Activated CD8-positive, alpha-beta memory T cell treated with anti-CD3 and anti-CD28 coated beads, Interleukin-2, amount 10 ng/mL, durations not matched to agents 7 days and 5 days (primary cell): ENCODE measurements at regions not wholly inside any gene's neighbourhood (a gene's known extent, or its start where the extent isn't known, plus 50 kb on each side); places are given as distances from the start of the nearest gene placed in this dataset.

Source experiments
- ATAC-seq: fragments of 150-1000 bp; cut with Tn5 transposase; one replicate; pipeline ENCODE4 v1.10.0; 2021; ENCODE audit warnings: moderate library complexity
- CTCF ChIA-PET: fragments of 350-600 bp; sonication (Branson Sonifier 250); formaldehyde crosslinking; loops from one replicate; lab custom pipeline; 2021; ENCODE audit warnings: antibody characterized with exemption; lab: Charles Lee
- DNase-seq: peaks from one replicate; pipeline ENCODE4 v3.0.0-alpha.2; 2020
- H3K27ac Mint-ChIP-seq: one replicate; pipeline ENCODE4 v1.8.0; 2021; ENCODE audit warnings: mild to moderate bottlenecking, mixed read lengths
- H3K27me3 Mint-ChIP-seq: one replicate; pipeline ENCODE4 v1.8.0; 2021; ENCODE audit warnings: mixed read lengths
- H3K36me3 Mint-ChIP-seq: one replicate; pipeline ENCODE4 v1.8.0; 2021; ENCODE audit warnings: mild to moderate bottlenecking, mixed read lengths
- H3K4me1 Mint-ChIP-seq: one replicate; pipeline ENCODE4 v1.8.0; 2021; ENCODE audit warnings: mixed read lengths
- H3K4me3 Mint-ChIP-seq: one replicate; pipeline ENCODE4 v1.8.0; 2021; ENCODE audit warnings: mild to moderate bottlenecking, moderate library complexity, mixed read lengths
- H3K9me3 Mint-ChIP-seq: one replicate; pipeline ENCODE4 v1.8.0; 2022; ENCODE audit warnings: low read depth, mixed read lengths

DNA sequence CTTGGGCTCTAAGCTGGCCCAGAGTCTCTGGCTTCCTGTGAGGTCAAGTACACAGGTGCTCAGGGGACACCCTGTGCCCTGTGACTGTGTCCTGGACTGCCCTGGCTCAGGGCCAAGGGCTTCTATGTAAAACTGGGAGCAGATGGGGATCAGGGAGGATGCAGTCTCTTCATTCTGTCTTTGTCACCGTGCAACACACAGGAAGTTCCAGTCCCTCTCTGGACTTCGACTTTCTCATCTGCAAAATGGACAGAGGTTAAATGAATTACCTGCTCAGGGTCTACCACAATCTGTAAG, 61.9 kb upstream of the TLE3 start:
- Mint-ChIP-seq H3K9me3 (no peaks in the 10 kb centered on the region), H3K4me1 (no peaks in the 10 kb centered on the region), H3K4me3 (no peak overlapping the region), H3K27me3 (peaks cover 19% of the 10 kb centered on the region), H3K27ac (no peak overlapping the region), H3K36me3 (no peaks in the 10 kb centered on the region)
- CTCF ChIA-PET, result no interaction called here
- no peak for ATAC-seq
- DNase-seq, result no peak

GRCh38 chr15:70159001-70159712, 61.4 kb upstream of the TLE3 start:
- Mint-ChIP-seq H3K9me3 (no peaks in the 10 kb centered on the region), H3K36me3 (no peaks in the 10 kb centered on the region), H3K4me1 (no peaks in the 10 kb centered on the region), H3K27ac (no peak overlapping the region), H3K27me3 (peaks cover 19% of the 10 kb centered on the region), H3K4me3 (no peak overlapping the region)
- ATAC-seq, result no peak
- DNase-seq, result no peak
- CTCF ChIA-PET, result no interaction called here

- H3K36me3 Mint-ChIP-seq, result no peaks in the 10 kb centered on the region
- H3K27ac Mint-ChIP-seq, result no peak overlapping the region
- CTCF ChIA-PET, result no interaction called here
- no peak overlapping the region for H3K4me3 Mint-ChIP-seq
- H3K4me1 Mint-ChIP-seq, result no peaks in the 10 kb centered on the region
- DNase-seq (no peak), ATAC-seq (no peak)
- peaks cover 21% of the 10 kb centered on the region for H3K27me3 Mint-ChIP-seq
- H3K9me3 Mint-ChIP-seq, result no peaks in the 10 kb centered on the region
Observed at GRCh38 chr15:70158309-70159000, 60.7 kb upstream of the TLE3 start.

DNA sequence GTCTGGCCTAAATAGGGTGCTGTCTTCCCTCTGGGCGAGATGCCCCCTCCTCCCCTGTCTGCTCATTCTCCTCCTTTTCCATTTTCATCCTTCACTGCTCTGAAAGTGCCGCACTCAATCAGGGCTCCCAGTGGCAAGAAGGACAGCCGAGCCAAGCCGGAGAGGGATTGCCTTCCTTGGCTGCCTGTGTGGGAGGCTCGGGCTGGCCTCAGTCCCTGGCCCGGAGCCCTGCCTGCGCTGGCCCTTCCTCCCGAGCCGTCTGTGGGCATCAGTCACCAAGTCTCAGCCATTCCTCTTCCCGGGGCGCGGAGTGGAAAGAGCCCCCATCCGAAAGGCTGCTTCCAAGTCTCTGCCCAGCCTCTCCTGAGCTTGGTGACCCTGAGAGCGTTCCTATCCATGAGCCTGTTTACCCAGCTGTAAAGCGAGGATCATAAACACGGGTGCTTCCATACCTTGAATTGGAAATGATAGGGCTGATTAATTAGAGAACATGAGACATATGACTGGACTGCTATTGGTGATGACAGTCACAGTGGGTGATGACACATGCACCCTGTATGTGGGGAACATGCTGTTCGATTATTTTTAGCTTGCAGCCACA, 59.1 kb upstream of the TLE3 start:
- ATAC-seq, result no peak
- CTCF ChIA-PET, result no interaction called here
- no peaks in the 10 kb centered on the region for H3K9me3 Mint-ChIP-seq
- no peak overlapping the region for H3K27ac Mint-ChIP-seq
- DNase-seq, result no peak
- H3K4me3 Mint-ChIP-seq, result no peak overlapping the region
- H3K36me3 Mint-ChIP-seq, result no peaks in the 10 kb centered on the region
- H3K27me3 Mint-ChIP-seq, result peaks cover 25% of the 10 kb centered on the region
- H3K4me1 Mint-ChIP-seq, result peaks cover 6% of the 10 kb centered on the region

GRCh38 chr15:70154718-70155347, 57.1 kb upstream of the TLE3 start:
- no peak for DNase-seq
- Mint-ChIP-seq H3K27me3 (peaks cover 31% of the 10 kb centered on the region), H3K4me1 (peaks cover 8% of the 10 kb centered on the region), H3K9me3 (no peaks in the 10 kb centered on the region), H3K36me3 (no peaks in the 10 kb centered on the region), H3K27ac (no peak overlapping the region), H3K4me3 (no peak overlapping the region)
- ATAC-seq, result no peak
- CTCF ChIA-PET, result interaction anchor here (0.6 kb wide), 1 partner anchor 256 kb away, joined by 3 read pairs; no protein-coding TSS in a partner anchor

DNA sequence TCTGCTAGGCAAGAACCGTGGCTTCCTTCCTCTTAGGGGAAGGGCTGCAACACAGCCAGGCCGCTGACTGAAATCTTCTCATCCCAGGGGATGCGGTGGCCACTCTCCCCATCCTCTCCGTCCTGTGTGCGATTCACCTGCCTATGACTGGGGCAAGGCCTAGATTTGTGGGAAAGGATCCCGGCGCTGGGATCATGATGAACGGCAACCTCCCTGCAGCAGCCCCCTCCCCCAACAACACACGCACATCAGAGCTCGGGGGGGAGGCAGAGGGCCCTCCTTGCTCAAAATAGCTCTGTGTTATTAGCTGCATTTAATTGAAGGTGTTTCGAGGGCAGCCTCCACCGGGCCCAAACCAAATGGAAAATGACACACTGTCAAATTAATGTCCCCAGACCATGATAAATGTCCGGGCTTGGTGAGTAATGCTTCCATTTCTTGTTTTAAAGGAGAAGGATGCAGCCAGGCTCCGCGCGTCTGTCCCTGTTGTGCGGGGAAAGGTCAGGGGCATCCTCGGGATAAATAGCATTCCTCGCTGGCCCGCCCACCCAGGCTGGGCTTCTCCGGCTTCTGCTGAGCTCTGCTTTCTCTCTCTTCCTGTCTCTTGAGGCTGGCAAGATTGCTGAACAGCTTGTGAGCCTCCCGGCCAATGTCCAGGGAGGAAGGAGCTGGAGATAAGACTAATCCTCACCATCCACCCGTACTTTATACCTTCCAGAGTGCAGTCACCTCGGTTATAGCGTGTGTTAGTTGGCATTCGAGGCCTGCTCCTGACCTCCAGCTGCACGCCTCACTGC, 56.4 kb upstream of the TLE3 start:
- Mint-ChIP-seq H3K9me3 (no peaks in the 10 kb centered on the region), H3K27me3 (peaks cover 38% of the 10 kb centered on the region), H3K4me3 (no peak overlapping the region), H3K4me1 (peaks cover 8% of the 10 kb centered on the region), H3K27ac (no peak overlapping the region), H3K36me3 (no peaks in the 10 kb centered on the region)
- DNase-seq, result no peak
- CTCF ChIA-PET, result no interaction called here
- no peak for ATAC-seq

DNA sequence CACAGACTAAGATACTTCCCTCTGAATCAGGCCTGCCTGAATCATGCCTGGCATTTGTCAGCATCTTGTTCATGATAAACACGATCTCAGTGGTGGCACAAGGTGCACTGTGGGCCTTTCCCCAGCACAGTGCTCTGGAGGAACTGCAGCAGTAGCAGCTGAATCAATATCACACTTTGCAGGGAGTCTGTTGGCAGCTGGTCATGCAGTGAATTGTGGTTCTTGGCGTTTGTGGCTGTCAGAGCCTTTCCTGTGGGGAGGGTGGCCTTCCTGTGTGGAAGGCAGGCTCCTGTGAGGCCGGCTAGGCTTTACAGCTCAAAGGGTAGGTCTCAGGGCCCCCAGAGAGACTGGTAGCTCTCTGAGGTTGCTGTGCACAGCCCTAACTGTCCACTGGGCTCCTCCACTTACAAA, 54.4 kb upstream of the TLE3 start:
- no peaks in the 10 kb centered on the region for H3K36me3 Mint-ChIP-seq
- H3K4me1 Mint-ChIP-seq, result peaks cover 11% of the 10 kb centered on the region
- no peaks in the 10 kb centered on the region for H3K9me3 Mint-ChIP-seq
- H3K27me3 Mint-ChIP-seq, result peaks cover 44% of the 10 kb centered on the region
- CTCF ChIA-PET, result no interaction called here
- H3K27ac Mint-ChIP-seq, result no peak overlapping the region
- no peak overlapping the region for H3K4me3 Mint-ChIP-seq
- no peak for DNase-seq
- ATAC-seq, result no peak

DNA sequence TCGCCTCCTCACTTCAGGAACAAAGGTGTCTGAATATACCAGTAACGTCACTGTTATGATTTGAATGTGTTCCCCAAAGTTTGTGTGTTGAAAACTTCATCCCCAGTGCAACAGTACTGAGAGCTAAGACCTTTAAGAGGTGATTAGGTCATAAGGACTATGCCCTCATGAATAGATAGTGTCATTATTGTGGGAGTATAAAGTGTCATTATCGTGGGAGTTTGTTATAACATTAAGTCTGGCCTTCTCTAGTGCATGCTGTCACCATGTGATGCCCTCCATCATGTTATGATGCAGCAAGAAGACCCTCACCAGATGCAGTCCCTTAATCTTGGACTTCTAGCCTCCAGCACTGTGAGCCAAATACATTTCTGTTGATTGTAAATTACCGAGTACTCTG, 53.7 kb upstream of the TLE3 start:
- Mint-ChIP-seq H3K36me3 (no peaks in the 10 kb centered on the region), H3K4me3 (no peak overlapping the region), H3K27ac (no peak overlapping the region), H3K9me3 (no peaks in the 10 kb centered on the region), H3K4me1 (peaks cover 11% of the 10 kb centered on the region), H3K27me3 (peaks cover 50% of the 10 kb centered on the region)
- CTCF ChIA-PET, result no interaction called here
- DNase-seq (no peak), ATAC-seq (no peak)

- Mint-ChIP-seq H3K36me3 (no peaks in the 10 kb centered on the region), H3K27me3 (peaks cover 54% of the 10 kb centered on the region), H3K27ac (no peak overlapping the region), H3K4me1 (peaks cover 11% of the 10 kb centered on the region), H3K4me3 (no peak overlapping the region), H3K9me3 (no peaks in the 10 kb centered on the region)
- ATAC-seq, result no peak
- no peak for DNase-seq
- CTCF ChIA-PET, result no interaction called here
Observed at GRCh38 chr15:70151003-70151402, 53.3 kb upstream of the TLE3 start.

DNA sequence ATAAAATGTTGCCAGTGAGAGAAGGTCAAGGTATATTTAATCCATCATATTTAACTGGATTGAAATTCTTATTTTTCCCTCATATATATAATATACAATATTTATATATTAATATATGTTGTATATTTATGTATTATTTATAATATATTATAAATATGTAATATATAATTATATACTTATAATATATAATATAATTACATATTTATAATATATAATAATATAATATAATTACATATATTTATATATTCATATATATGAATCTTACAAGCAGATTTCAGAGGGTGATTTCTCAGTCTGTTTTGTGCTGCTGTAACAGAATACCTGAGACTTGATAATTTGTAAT, 52.7 kb upstream of the TLE3 start:
- no peak for ATAC-seq
- CTCF ChIA-PET, result no interaction called here

DNA sequence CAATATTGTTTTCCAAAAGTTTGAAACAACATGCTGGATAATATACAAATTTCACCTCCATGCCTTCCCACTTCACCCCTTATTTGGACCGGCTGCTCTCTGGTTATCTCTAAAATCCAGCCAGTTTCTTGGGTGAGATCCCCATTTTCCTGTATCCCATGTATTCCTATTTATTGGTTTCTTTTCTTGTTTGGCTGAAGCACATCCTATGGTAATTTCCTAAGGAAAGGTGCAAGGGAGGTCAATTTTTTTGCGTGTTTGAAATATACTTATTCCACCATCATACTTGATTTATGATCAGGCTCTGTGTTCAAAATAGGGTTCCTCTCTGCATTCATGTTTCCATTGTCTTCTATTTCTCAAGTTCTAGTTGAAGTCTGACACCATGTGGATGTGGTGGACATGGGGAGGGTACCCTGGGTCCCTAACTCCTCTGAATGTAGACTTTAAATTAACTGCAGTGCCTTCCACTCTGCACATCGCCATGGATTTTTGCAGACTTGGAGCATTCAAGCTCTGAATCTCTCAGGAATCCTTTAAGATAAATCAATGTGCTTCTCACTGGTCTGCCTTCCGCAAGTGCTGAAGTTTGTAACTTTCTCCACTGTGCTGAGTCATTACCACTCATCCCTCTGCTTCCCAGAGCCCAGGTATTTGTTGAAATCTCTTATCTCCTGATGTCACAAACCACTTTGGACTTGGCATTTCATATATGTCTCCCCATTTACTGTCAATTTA, 52.1 kb upstream of the TLE3 start:
- no peaks in the 10 kb centered on the region for H3K9me3 Mint-ChIP-seq
- CTCF ChIA-PET, result no interaction called here
- peaks cover 11% of the 10 kb centered on the region for H3K4me1 Mint-ChIP-seq
- H3K27me3 Mint-ChIP-seq, result peaks cover 60% of the 10 kb centered on the region
- ATAC-seq (no peak), DNase-seq (no peak)
- H3K4me3 Mint-ChIP-seq, result no peak overlapping the region
- no peak overlapping the region for H3K27ac Mint-ChIP-seq
- H3K36me3 Mint-ChIP-seq, result no peaks in the 10 kb centered on the region

More for the DNA sequence above, 52.7 kb upstream of the TLE3 start:
- no peak for DNase-seq
- H3K4me1 Mint-ChIP-seq, result peaks cover 11% of the 10 kb centered on the region
- H3K27ac Mint-ChIP-seq, result no peak overlapping the region
- no peak overlapping the region for H3K4me3 Mint-ChIP-seq
- H3K27me3 Mint-ChIP-seq, result peaks cover 60% of the 10 kb centered on the region
- H3K36me3 Mint-ChIP-seq, result no peaks in the 10 kb centered on the region
- no peaks in the 10 kb centered on the region for H3K9me3 Mint-ChIP-seq

DNA sequence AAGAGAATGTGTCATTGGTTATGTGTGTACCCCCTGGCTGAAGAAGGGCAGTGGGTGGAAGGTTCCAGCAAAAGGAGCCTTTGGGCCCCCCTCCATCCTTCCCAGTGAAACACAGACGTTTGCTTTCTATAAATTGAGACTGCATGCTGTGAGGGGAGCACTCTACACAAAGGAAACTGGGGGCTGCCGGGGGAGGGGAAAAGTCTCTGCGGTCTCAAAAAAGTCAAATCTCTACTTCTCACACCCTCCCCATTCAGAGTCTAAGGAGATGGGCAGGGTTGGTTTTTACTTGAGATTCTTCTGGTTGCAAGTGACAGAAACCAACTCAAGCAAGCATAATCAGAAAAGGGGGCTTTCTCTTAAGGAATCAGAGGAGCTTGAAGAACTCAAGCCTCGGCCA, 50.1 kb upstream of the TLE3 start:
- CTCF ChIA-PET, result no interaction called here
- no peaks in the 10 kb centered on the region for H3K36me3 Mint-ChIP-seq
- peaks cover 68% of the 10 kb centered on the region for H3K27me3 Mint-ChIP-seq
- peaks cover 15% of the 10 kb centered on the region for H3K4me1 Mint-ChIP-seq
- no peaks in the 10 kb centered on the region for H3K9me3 Mint-ChIP-seq
- H3K4me3 Mint-ChIP-seq, result no peak overlapping the region
- DNase-seq, result no peak
- no peak for ATAC-seq
- no peak overlapping the region for H3K27ac Mint-ChIP-seq
